Stomach (tissue), 4 donors: ENCODE measurements at regions not wholly inside any gene's neighbourhood (a gene's known extent, or its start where the extent isn't known, plus 50 kb on each side); places are given as distances from the start of the nearest gene placed in this dataset.

Experiments used
- EP300 ChIP-seq: sonication (generic); formaldehyde crosslinking; IDR thresholded peaks from one replicate; pipeline ENCODE4 v1.6.1; 2017; ENCODE audit warnings: antibody characterized with exemption
- POLR2A ChIP-seq, 4 donors: fragments of 450-650 bp; IDR thresholded peaks; one replicate each; pipeline ENCODE4 v1.6.1; 2016; ENCODE audit warnings: antibody characterized with exemption in 4 of 4, control low read depth in 2 of 4, mild to moderate bottlenecking in 1 of 4, moderate library complexity in 1 of 4
- POLR2AphosphoS5 ChIP-seq, 3 donors: sonication (generic); formaldehyde crosslinking; IDR thresholded peaks; one replicate each; pipeline ENCODE4 v1.6.1; 2016; ENCODE audit warnings: antibody characterized with exemption in 3 of 3
- TF ChIP-seq, protein P1 (sequence below), 7 experiments: fragments of 450-650 bp in 4 of 7; fragments of 200-600 bp in 3 of 7; sonication (generic) in 3 of 7; IDR thresholded peaks; one replicate each; pipeline ENCODE4 v1.5.1; 2016 to 2019; ENCODE audit warnings: antibody characterized with exemption in 7 of 7, control low read depth in 2 of 7, mild to moderate bottlenecking in 1 of 7

DNA sequence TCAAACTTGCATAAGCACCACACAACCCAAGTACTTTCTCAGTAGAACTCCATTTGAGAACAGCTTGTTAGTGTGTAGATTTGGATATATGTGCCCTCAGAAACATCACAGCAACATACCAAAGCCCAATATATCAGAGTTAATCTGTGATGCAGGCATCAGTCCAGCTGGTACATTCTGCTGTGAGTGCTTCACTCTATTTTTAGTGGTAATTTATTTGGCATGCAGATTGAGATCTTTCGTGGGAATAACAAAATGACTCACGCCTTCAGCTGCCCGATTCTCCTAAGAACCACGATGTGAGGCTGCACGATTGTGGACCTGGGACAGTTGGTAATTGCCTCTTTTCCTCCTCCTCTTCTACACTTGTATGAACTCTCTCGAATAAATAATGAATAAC lies 730.7 kb downstream of the SQOR start:
- TF ChIP-seq POLR2A (IDR thresholded peaks at IDR 0.05) (no peak), POLR2AphosphoS5 (IDR thresholded peaks at IDR 0.05) (no peak), EP300 (no peak)
- TF ChIP-seq, protein P1, sequence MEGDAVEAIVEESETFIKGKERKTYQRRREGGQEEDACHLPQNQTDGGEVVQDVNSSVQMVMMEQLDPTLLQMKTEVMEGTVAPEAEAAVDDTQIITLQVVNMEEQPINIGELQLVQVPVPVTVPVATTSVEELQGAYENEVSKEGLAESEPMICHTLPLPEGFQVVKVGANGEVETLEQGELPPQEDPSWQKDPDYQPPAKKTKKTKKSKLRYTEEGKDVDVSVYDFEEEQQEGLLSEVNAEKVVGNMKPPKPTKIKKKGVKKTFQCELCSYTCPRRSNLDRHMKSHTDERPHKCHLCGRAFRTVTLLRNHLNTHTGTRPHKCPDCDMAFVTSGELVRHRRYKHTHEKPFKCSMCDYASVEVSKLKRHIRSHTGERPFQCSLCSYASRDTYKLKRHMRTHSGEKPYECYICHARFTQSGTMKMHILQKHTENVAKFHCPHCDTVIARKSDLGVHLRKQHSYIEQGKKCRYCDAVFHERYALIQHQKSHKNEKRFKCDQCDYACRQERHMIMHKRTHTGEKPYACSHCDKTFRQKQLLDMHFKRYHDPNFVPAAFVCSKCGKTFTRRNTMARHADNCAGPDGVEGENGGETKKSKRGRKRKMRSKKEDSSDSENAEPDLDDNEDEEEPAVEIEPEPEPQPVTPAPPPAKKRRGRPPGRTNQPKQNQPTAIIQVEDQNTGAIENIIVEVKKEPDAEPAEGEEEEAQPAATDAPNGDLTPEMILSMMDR (IDR thresholded peaks at IDR 0.05), result no peak
